ENCODE measurements at regions not wholly inside any gene's neighbourhood (a gene's known extent, or its start where the extent isn't known, plus 50 kb on each side); places are given as distances from the start of the nearest gene placed in this dataset.

- no peak for DNase-seq
These were observed 407.2 kb upstream of the NETO1 start for GRCh38 chr18:73274812-73275621.

GRCh38 chr18:73270920-73271634 lies 403.3 kb upstream of the NETO1 start:
- no peak for DNase-seq

DNA sequence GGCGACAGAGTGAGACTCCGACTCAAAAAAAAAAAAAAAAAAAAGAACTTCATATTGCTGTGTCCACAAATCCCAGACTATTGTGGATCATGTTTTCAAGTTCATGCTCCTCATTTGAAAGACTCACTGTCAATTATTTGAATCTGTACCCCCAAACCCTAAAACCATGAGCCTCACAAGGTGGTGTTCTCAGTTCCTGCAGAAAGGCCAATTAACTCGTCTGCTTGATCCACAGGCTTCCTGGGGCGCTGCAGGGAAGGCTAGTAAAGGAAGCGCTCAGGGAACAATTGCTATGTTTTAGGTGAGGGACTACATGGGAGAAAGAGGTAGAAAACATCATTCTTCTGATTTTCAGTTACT lies 396.8 kb upstream of the NETO1 start:
- DNase-seq = no peak

DNA sequence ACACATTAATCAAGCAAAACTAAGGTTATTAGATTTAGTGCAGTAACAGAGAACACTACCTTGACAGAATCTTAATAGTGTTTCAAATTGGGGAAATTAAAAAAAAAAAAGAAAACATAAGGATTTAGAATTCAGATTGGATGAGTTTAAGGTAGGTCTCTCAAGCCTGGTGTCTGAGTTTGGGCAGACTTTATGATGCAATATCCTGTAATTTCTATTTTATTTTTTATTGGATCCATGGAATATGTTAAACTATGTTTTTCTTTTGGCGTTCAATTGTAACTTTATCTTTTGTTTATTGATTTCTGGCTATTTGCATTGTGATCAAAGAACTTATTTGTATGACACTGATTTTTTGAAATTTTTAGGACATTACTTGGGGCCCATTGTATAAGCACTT lies 394.1 kb upstream of the NETO1 start:
- DNase-seq = no peak

DNA sequence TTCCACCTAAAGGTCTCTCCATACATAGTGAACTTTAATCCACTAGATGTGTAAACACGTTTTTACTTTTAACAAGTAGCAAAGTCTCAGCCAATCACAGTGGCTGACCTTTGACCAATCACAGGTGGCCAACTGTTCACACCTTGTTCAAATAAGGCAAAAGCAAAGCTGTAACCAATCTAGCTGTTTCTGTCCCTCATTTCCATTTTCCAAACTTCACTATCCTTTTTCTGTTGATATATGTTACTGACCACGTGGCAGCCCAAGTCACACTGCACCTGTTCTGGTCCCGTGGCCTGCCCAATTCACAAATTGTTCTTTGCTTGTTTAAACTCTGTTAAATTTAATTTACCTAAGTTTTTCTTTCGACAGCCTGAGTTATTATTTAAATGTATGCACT lies 393.5 kb upstream of the NETO1 start:
- no peak for DNase-seq

DNA sequence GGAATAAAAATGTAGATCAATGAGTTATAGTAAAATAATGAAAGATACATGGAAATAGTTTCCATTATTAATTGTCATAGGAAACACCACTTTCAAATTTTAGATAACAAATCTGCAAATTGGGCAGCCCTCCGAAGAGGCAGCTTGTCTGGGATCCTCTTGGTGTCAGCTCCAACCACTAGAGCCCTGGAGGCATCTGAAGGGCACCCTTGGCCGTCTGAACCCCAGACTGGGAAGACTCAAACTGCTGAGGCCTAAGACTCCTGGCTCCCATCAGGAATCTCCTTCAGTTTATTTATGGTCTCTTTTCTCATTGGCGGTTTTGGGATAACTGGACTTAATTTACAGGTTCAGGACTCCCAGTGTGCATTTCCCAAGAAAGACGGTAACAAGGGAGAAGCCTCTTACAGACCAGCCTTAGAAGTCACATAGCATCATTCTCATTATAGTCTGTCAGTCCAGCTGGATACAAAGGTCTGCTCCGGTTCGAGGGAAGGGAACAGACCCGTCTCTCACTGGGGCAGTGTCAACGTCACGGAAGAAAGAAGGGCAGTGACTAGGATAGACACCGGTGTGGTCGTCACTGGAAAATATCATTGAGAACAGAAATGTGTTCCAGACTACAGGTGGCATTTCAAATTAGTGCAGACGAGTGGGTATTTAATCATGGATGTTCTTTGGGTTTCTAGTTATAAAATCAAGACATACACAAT lies 390.7 kb upstream of the NETO1 start:
- no peak for DNase-seq

DNA sequence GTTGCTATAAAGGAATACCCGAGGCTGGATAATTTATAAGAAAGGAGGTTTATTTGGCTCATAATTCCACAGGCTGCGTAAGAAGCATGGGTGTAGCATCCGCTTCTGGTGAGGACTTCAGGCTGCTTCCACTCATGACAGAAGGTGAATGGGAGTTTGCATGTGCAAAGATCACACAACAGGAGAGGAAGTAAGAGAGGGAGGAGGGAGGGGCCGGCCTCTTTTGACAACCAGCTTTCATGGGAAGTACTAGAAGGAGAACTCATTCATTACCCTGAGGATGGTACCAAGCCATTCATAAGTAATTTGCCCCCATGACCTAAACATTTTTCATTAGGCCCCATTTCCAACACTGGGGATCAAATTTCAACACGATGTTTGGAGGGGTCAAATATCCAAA lies 386.8 kb upstream of the NETO1 start:
- DNase-seq = no peak

- no peak for DNase-seq
These were observed 381.2 kb upstream of the NETO1 start for GRCh38 chr18:73249030-73249429.

DNA sequence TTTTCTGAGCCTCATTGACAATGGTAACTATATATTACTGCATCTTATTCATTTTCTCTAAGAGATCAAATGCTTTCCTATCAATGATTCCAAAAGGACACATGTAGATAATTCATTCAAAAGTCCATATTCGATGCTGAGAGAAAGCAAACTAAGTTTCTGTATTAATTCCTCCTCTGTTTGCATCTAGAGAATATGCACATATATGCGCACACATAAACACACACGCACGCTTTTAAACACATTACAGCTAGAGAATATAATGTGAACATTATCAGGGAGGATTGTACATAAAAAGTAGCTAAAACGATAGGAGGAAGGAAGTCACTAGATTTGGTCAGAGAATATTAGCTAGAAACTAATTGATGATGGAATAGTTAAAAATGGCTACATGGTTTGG lies 379.0 kb upstream of the NETO1 start:
- no peak for DNase-seq

GRCh38 chr18:73245345-73245744 lies 377.6 kb upstream of the NETO1 start:
- no peak for DNase-seq

GRCh38 chr18:73244401-73244800 lies 376.6 kb upstream of the NETO1 start:
- no peak for DNase-seq

DNA sequence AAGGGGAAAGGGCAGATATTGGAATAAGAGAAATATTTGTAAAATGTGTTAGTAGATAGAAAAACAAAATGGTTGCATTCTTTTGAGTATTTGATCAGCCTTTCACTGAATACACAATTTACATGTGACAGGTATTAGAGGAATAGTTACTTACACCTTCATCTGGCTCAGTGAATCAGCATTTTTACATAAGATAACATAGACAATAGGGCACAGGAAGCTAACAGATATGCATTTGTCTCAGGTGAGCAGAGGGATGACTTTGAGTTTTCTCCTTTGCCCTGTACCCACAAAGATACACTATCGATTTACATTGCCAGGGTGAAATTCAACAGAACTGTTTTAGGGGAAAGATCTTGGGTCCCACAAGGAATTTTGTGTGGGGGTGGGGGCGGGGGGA lies 373.1 kb upstream of the NETO1 start:
- no peak for DNase-seq

- DNase-seq = no peak
These were observed 368.1 kb upstream of the NETO1 start for GRCh38 chr18:73235921-73236320.

GRCh38 chr18:73235491-73235890 lies 367.7 kb upstream of the NETO1 start:
- DNase-seq = no peak

DNA sequence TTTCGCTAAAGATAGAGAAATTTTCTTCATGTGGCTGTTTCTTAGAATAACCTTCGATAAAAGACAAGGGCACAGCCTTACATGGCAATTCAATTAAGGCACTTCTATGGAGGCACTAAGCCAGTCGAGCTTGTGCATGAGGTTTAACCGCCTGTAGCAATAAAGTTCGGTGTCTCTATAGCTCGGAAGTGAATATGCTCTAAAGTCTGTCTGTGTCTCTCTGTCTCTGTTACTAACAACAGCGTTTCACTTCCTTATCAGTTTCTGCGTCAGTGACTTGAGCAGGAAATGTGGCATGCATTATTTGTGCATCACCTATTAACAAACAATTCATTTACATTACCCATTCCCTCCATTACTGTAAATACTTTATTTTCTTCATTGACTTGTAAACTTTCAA lies 365.1 kb upstream of the NETO1 start:
- DNase-seq = no peak

GRCh38 chr18:73220663-73221062 lies 352.9 kb upstream of the NETO1 start:
- no peak for DNase-seq

DNA sequence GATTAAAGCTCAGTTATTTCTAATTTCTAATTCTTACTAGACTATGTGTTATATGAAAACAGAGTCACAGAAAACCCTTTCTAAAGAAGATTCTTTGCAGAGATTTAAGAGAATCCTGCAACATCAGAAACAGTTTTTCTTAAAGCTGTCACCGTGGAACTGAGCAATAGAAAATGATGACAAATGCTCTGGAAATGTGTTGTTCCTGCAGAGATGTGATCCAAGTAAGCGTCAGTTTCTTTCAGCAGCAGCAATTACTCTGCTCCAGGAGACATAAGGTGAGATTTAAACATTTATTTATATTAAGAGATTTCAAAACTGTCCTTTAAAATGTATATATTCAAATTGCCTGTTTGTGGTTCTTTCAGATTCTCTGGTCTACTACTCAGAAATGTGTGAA lies 350.5 kb upstream of the NETO1 start:
- no peak for DNase-seq

DNA sequence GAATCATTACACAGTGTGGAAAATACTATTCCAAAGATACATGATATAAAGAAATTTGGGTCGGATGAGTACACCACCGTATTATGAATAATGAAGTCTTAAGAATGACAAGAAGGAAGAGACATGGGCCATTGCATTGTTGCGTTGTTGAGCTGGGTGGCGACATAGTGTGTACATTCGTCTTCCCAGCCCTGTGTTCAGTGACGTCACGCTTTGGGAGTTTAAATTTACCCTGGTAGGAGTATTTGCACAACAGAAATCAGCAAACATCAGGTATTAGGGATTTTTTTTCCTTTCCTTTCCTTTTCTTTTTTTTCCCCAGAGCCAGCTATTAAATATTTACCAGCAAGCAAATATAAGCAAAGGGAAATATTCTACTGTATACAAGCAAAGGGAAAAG lies 347.2 kb upstream of the NETO1 start:
- no peak for DNase-seq

- no peak for DNase-seq
These were observed 344.7 kb upstream of the NETO1 start for GRCh38 chr18:73212442-73212841.

- DNase-seq = no peak
These were observed 334.2 kb upstream of the NETO1 start for GRCh38 chr18:73201940-73202339.

DNA sequence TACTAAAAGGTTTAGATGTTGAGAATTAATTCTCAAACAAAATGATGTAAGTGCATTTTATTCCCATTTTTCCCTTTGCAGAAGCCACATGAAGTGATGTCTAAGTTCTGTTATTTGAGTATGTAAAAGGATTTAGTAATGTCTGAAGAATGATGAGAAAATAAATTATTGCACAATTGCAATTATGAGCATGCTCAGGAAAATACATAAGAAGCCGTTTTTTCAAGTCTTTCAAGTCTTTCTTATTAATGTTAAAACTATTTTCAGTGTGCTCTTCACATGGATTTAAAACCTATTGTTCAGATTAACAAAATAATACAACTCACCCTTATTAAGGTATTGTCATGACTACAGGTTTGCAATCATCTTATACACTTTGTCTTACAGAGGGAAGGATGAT lies 331.4 kb upstream of the NETO1 start:
- no peak for DNase-seq

DNA sequence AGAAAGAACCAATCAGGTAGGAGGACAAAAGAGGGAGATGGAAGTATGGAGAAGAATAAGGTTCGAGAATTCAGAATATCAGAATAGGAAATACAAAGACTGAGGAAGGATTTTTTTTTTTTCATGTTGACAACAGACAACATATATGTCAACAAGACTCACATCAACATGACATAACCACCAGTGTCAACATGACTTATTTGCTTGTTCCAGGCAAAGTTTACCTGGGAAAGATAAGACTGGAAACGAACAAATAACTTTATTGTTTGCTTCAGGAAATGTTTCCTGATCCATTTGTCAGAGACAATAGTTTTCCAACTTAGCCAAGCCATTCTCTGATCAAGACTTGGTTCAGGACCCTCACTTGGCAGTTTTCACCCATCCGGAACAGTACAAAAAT lies 321.9 kb upstream of the NETO1 start:
- DNase-seq = no peak

- no peak for DNase-seq
These were observed 300.4 kb upstream of the NETO1 start for GRCh38 chr18:73168236-73168635.

GRCh38 chr18:73164430-73164829 lies 296.6 kb upstream of the NETO1 start:
- no peak for DNase-seq

Data from CD4-positive, alpha-beta T cell treated with Interferon gamma for 1 hour (primary cell).